Peyer's patch (tissue), 4 donors: ENCODE measurements at regions not wholly inside any gene's neighbourhood (a gene's known extent, or its start where the extent isn't known, plus 50 kb on each side); places are given as distances from the start of the nearest gene placed in this dataset.

Experiments used
- CTCF ChIP-seq, 6 experiments: fragments of 450-650 bp in 4 of 6; fragments of 200-600 bp in 2 of 6; sonication (generic) in 1 of 6; IDR thresholded peaks; one replicate each; pipeline ENCODE4 v1.5.1; 2017 to 2019; ENCODE audit warnings: antibody characterized with exemption in 6 of 6, mild to moderate bottlenecking in 3 of 6, moderate library complexity in 1 of 6
- POLR2A ChIP-seq, 2 donors: fragments of 450-650 bp; IDR thresholded peaks; one replicate each; pipeline ENCODE4 v1.5.1; 2017; ENCODE audit warnings: antibody characterized with exemption in 2 of 2, mild to moderate bottlenecking in 2 of 2, moderate library complexity in 2 of 2

GRCh38 chr4:112015960-112016359, 129.3 kb upstream of the FAM241A start:
- no peak for TF ChIP-seq CTCF (IDR thresholded peaks at IDR 0.05)
- no peak for TF ChIP-seq POLR2A (IDR thresholded peaks at IDR 0.05)
